ENCODE measurements at regions not wholly inside any gene's neighbourhood (a gene's known extent, or its start where the extent isn't known, plus 50 kb on each side); places are given as distances from the start of the nearest gene placed in this dataset.

DNA sequence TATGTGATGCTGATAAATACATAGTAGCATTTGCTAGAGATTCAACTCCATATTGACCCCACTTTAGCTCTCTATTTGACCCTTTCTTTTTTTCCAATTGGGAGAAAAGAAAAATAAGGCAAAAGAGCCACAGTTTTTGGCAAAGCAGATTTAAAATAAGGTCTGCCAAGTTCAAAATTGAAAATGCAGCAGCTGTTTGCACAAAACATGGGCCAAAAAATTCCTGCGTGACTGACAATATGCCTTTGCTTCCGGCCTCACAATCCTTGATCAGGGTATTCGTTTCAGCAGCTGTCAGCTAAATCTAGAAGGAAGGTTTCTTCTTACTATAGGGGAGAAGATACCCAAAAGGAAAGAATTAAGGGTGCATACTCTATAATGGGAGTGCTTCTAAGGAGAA lies 563.5 kb upstream of the CCDC54 start:
- TF ChIP-seq YY1 (IDR thresholded peaks at IDR 0.05; ENCODE audit: insufficient read depth, insufficient read length) (no peak), ZNF274 (IDR thresholded peaks at IDR 0.05; ENCODE audit: low read depth, low read length) (no peak), SUZ12 (IDR thresholded peaks at IDR 0.05; ENCODE audit: extremely low read depth, insufficient read depth, insufficient read length) (no peak)
- no peak for DNase-seq (ENCODE audit: low read depth, low spot score)

DNA sequence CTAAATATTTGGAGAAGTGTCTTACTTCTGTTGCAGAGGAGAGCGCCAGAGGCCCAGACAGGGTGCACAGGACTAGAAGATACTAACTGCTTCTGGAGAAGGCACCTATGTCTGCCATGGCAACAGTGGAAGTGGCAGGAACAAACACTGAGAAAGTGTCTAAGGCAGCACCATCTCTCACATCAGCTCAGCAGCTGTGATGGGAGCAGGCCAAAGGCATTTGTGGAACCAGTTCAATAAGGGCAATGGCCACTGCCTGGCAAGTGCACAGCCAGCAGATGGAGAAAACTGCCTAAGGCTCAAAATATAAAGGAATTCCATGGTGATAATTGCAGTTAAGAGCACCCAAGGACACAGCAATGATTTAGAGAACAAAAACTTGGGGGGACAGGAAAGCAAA lies 563.0 kb upstream of the CCDC54 start:
- no peak for DNase-seq (ENCODE audit: low read depth, low spot score)
- Histone ChIP-seq H3K36me3 (ENCODE audit: insufficient read depth, insufficient read length, low read length) (no peaks in the 10 kb centered on the region), H3K9ac (ENCODE audit: insufficient read length, low read depth) (no peak overlapping the region), H3K4me1 (ENCODE audit: insufficient read depth, insufficient read length) (no peaks in the 10 kb centered on the region), H3K27me3 (ENCODE audit: insufficient read depth, insufficient read length) (no peaks in the 10 kb centered on the region), H3K9me3 (ENCODE audit: insufficient read depth, low read length) (no peaks in the 10 kb centered on the region), H3K4me3 (ENCODE audit: insufficient read length, low read depth) (no peak overlapping the region)
- TF ChIP-seq ZNF274 (IDR thresholded peaks at IDR 0.05; ENCODE audit: low read depth, low read length) = no peak
- TF ChIP-seq YY1 (IDR thresholded peaks at IDR 0.05; ENCODE audit: insufficient read depth, insufficient read length) = no peak
- no peak for TF ChIP-seq SUZ12 (IDR thresholded peaks at IDR 0.05; ENCODE audit: extremely low read depth, insufficient read depth, insufficient read length)

More for the DNA sequence above, 563.5 kb upstream of the CCDC54 start:
- Histone ChIP-seq H3K4me3 (ENCODE audit: insufficient read length, low read depth) (no peak overlapping the region), H3K4me1 (ENCODE audit: insufficient read depth, insufficient read length) (no peaks in the 10 kb centered on the region), H3K9me3 (ENCODE audit: insufficient read depth, low read length) (no peaks in the 10 kb centered on the region), H3K27me3 (ENCODE audit: insufficient read depth, insufficient read length) (no peaks in the 10 kb centered on the region), H3K36me3 (ENCODE audit: insufficient read depth, insufficient read length, low read length) (no peaks in the 10 kb centered on the region), H3K9ac (ENCODE audit: insufficient read length, low read depth) (no peak overlapping the region)

DNA sequence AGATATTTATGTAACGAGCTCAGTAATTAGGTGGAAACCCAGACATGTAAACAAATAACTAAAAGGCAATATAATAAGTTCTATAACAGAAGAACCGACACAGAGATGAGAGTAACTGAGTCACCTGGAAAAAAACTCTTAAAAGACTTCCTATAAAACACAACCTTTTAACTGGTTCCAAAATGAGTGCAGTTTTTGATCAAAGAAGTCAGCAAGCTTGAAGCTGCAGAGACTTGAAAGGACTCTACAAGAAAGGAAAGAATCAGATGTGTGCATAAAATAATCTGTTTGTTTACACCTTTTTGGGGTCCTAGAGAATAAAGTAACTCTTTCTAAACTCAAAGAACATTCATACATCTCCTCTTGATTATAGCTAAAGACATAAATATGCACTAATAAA lies 560.4 kb upstream of the CCDC54 start:
- H3K9me3 ChIP-seq (ENCODE audit: insufficient read depth, low read length) = peaks cover 3% of the 10 kb centered on the region; the same call in 1 of the 2 replicates

GRCh38 chr3:106817706-106818105 lies 559.5 kb upstream of the CCDC54 start:
- Histone ChIP-seq H3K4me3 (ENCODE audit: insufficient read length, low read depth) (no peak overlapping the region), H3K9me3 (ENCODE audit: insufficient read depth, low read length) (peaks cover 9% of the 10 kb centered on the region; the same call in 1 of the 2 replicates), H3K27me3 (ENCODE audit: insufficient read depth, insufficient read length) (no peaks in the 10 kb centered on the region), H3K9ac (ENCODE audit: insufficient read length, low read depth) (no peak overlapping the region), H3K36me3 (ENCODE audit: insufficient read depth, insufficient read length, low read length) (no peaks in the 10 kb centered on the region), H3K4me1 (ENCODE audit: insufficient read depth, insufficient read length) (no peaks in the 10 kb centered on the region)
- DNase-seq (ENCODE audit: low read depth, low spot score) = no peak
- no peak for TF ChIP-seq YY1 (IDR thresholded peaks at IDR 0.05; ENCODE audit: insufficient read depth, insufficient read length)

More for the DNA sequence above, 560.4 kb upstream of the CCDC54 start:
- no peaks in the 10 kb centered on the region for H3K4me1 ChIP-seq (ENCODE audit: insufficient read depth, insufficient read length)
- TF ChIP-seq SUZ12 (IDR thresholded peaks at IDR 0.05; ENCODE audit: extremely low read depth, insufficient read depth, insufficient read length) (no peak), YY1 (IDR thresholded peaks at IDR 0.05; ENCODE audit: insufficient read depth, insufficient read length) (no peak), ZNF274 (IDR thresholded peaks at IDR 0.05; ENCODE audit: low read depth, low read length) (no peak)
- H3K4me3 ChIP-seq (ENCODE audit: insufficient read length, low read depth) = no peak overlapping the region
- H3K9ac ChIP-seq (ENCODE audit: insufficient read length, low read depth) = no peak overlapping the region
- no peaks in the 10 kb centered on the region for H3K36me3 ChIP-seq (ENCODE audit: insufficient read depth, insufficient read length, low read length)
- DNase-seq (ENCODE audit: low read depth, low spot score) = no peak
- no peaks in the 10 kb centered on the region for H3K27me3 ChIP-seq (ENCODE audit: insufficient read depth, insufficient read length)

GRCh38 chr3:106819440-106819839 lies 557.8 kb upstream of the CCDC54 start:
- TF ChIP-seq SUZ12 (IDR thresholded peaks at IDR 0.05; ENCODE audit: extremely low read depth, insufficient read depth, insufficient read length) = no peak
- TF ChIP-seq YY1 (IDR thresholded peaks at IDR 0.05; ENCODE audit: insufficient read depth, insufficient read length) = no peak
- H3K4me1 ChIP-seq (ENCODE audit: insufficient read depth, insufficient read length) = no peaks in the 10 kb centered on the region
- no peak for DNase-seq (ENCODE audit: low read depth, low spot score)
- no peaks in the 10 kb centered on the region for H3K27me3 ChIP-seq (ENCODE audit: insufficient read depth, insufficient read length)
- H3K9ac ChIP-seq (ENCODE audit: insufficient read length, low read depth) = no peak overlapping the region
- H3K9me3 ChIP-seq (ENCODE audit: insufficient read depth, low read length) = peaks cover 16% of the 10 kb centered on the region; the same call in 1 of the 2 replicates
- H3K4me3 ChIP-seq (ENCODE audit: insufficient read length, low read depth) = no peak overlapping the region
- H3K36me3 ChIP-seq (ENCODE audit: insufficient read depth, insufficient read length, low read length) = no peaks in the 10 kb centered on the region

DNA sequence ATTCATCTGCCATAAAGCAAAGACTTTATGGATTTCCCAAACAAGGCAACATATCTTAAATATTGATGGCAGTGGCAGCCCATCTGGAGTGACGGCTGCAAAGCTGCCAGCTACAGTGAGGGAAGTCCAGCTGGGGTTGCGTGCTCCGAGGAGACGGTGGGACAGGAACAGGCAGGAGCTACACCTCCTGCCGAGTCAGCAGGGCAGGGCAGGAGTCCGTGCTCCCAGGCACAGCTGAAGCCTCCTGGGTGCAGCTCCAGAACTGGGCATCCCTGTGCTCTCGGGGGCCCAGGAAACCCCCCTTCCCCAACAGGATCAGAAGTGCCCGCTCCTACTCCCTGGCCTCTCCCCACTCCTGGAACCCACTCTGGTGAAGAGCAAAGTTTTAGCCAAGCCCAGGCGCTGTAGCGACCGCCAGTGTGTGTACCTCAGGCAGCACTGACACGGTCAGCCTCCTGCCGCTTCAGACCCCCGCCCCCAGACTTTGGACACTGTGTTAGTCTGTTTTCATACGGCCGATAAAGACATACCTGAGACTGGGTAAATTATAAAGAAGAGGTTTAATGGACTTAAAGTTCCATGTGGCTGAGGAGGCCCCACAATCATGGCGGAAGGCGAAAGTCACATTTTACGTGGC lies 556.4 kb upstream of the CCDC54 start:
- H3K9ac ChIP-seq (ENCODE audit: insufficient read length, low read depth) = no peak overlapping the region
- no peaks in the 10 kb centered on the region for H3K27me3 ChIP-seq (ENCODE audit: insufficient read depth, insufficient read length)
- TF ChIP-seq SUZ12 (IDR thresholded peaks at IDR 0.05; ENCODE audit: extremely low read depth, insufficient read depth, insufficient read length) (no peak), ZNF274 (IDR thresholded peaks at IDR 0.05; ENCODE audit: low read depth, low read length) (no peak), YY1 (IDR thresholded peaks at IDR 0.05; ENCODE audit: insufficient read depth, insufficient read length) (no peak)
- no peaks in the 10 kb centered on the region for H3K4me1 ChIP-seq (ENCODE audit: insufficient read depth, insufficient read length)
- H3K4me3 ChIP-seq (ENCODE audit: insufficient read length, low read depth) = no peak overlapping the region
- no peak for DNase-seq (ENCODE audit: low read depth, low spot score)
- no peaks in the 10 kb centered on the region for H3K36me3 ChIP-seq (ENCODE audit: insufficient read depth, insufficient read length, low read length)
- peaks cover 16% of the 10 kb centered on the region; the same call in 1 of the 2 replicates for H3K9me3 ChIP-seq (ENCODE audit: insufficient read depth, low read length)

- peaks cover 19% of the 10 kb centered on the region; the same call in 1 of the 2 replicates for H3K9me3 ChIP-seq (ENCODE audit: insufficient read depth, low read length)
- H3K36me3 ChIP-seq (ENCODE audit: insufficient read depth, insufficient read length, low read length) = no peaks in the 10 kb centered on the region
- DNase-seq (ENCODE audit: low read depth, low spot score) = no peak
- TF ChIP-seq ZNF274 (IDR thresholded peaks at IDR 0.05; ENCODE audit: low read depth, low read length) = no peak
- TF ChIP-seq SUZ12 (IDR thresholded peaks at IDR 0.05; ENCODE audit: extremely low read depth, insufficient read depth, insufficient read length) = no peak
- no peak for TF ChIP-seq YY1 (IDR thresholded peaks at IDR 0.05; ENCODE audit: insufficient read depth, insufficient read length)
- H3K4me1 ChIP-seq (ENCODE audit: insufficient read depth, insufficient read length) = no peaks in the 10 kb centered on the region
- H3K9ac ChIP-seq (ENCODE audit: insufficient read length, low read depth) = no peak overlapping the region
- no peak overlapping the region for H3K4me3 ChIP-seq (ENCODE audit: insufficient read length, low read depth)
- H3K27me3 ChIP-seq (ENCODE audit: insufficient read depth, insufficient read length) = no peaks in the 10 kb centered on the region
Observed at GRCh38 chr3:106821801-106822200, 555.4 kb upstream of the CCDC54 start.
